Fibroblast of lung (primary cell): ENCODE measurements at regions not wholly inside any gene's neighbourhood (a gene's known extent, or its start where the extent isn't known, plus 50 kb on each side); places are given as distances from the start of the nearest gene placed in this dataset.

ENCODE experiments used
- EZH2 ChIP-seq: IDR thresholded peaks from 2 replicates; pipeline ENCODE4 v1.5.1; 2012; ENCODE audit warnings: low read length, control low read depth, mild to moderate bottlenecking; ENCODE audit errors: missing control alignments
- TF ChIP-seq, protein P1 (sequence below), 2 donors: IDR thresholded peaks in 1 of 2; conservative IDR thresholded peaks in 1 of 2; 1 replicate in 1 of 2; 2 replicates in 1 of 2; pipeline ENCODE4 v1.5.1; 2011 to 2012; ENCODE audit warnings: low read length in 2 of 2, control low read depth in 1 of 2, inconsistent platforms in 1 of 2, low read depth in 1 of 2, mild to moderate bottlenecking in 1 of 2

DNA sequence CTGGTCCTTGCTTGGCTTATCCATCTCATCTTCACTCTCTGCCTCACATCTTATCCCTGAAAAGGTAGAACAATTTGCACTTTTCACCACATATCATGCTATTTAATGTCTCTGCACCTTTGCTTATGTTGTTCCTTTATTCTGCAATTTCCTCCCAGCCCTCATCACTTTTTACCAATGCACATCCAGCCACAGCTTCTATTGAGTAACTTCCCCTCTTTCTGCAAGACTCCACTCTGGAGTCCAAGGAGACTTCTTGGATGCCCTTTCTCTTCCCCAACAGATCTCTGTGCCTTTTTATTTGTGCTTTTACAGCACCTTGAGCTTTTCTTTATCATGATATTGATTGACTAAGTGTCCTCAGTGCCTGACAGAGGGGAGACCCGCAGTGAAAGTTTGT lies 797.1 kb downstream of the VRK1 start:
- TF ChIP-seq, protein P1, sequence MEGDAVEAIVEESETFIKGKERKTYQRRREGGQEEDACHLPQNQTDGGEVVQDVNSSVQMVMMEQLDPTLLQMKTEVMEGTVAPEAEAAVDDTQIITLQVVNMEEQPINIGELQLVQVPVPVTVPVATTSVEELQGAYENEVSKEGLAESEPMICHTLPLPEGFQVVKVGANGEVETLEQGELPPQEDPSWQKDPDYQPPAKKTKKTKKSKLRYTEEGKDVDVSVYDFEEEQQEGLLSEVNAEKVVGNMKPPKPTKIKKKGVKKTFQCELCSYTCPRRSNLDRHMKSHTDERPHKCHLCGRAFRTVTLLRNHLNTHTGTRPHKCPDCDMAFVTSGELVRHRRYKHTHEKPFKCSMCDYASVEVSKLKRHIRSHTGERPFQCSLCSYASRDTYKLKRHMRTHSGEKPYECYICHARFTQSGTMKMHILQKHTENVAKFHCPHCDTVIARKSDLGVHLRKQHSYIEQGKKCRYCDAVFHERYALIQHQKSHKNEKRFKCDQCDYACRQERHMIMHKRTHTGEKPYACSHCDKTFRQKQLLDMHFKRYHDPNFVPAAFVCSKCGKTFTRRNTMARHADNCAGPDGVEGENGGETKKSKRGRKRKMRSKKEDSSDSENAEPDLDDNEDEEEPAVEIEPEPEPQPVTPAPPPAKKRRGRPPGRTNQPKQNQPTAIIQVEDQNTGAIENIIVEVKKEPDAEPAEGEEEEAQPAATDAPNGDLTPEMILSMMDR (conservative IDR thresholded peaks at IDR 0.05 in 1 of 2, IDR thresholded peaks at IDR 0.05 in 1 of 2; ENCODE audit: low read depth in 1 of 2, low read length in 2 of 2) = no peak
- TF ChIP-seq EZH2 = no peak
